Heart left ventricle (tissue), 13 donors: ENCODE measurements at regions not wholly inside any gene's neighbourhood (a gene's known extent, or its start where the extent isn't known, plus 50 kb on each side); places are given as distances from the start of the nearest gene placed in this dataset.

Source experiments
- CTCF ChIP-seq, 12 donors: fragments of 200-600 bp; sonication (generic) in 4 of 12; IDR thresholded peaks; one replicate each; pipeline versions ENCODE4 v1.5.0 to v1.8.0; 2018 to 2022; ENCODE audit warnings: antibody characterized with exemption in 12 of 12, mild to moderate bottlenecking in 5 of 12
- POLR2A ChIP-seq, 2 donors: fragments of 450-650 bp; IDR thresholded peaks; one replicate each; pipeline ENCODE4 v1.6.1; 2017; ENCODE audit warnings: antibody characterized with exemption in 2 of 2, mild to moderate bottlenecking in 2 of 2, moderate library complexity in 2 of 2
- donor health status: ischemic (EF 13 %, LVEDD 7.1; RV severe dilation, severe dysfunction).
- donor health status: DM: no; HTN: yes; CAD: no.
- donor health status: DM: no; HTN: no; CAD: no.
- donor health status: ischemic (EF 25% LVEDD 6.9; RV normal size, moderate dysfunction).
- donor health status: ischemic (EF 25% LVEDD 5.7; RV mildly dilated, moderate dysfunction).
- donor health status: ischemic (EF 35%, LVEDD 5.7; RV mildly dilated, moderate dysfunction).
- donor health status: nonischemic (EF 11% LVEDD 7.7; RV severe dilation, severe dysfunction).
- donor health status: DM: yes; HTN: yes; CAD: no.
- donor health status: PGD.
- donor health status: ischemic (EF 29% LVEDD 5.4; RV normal size, mild dysfunction).
- donor health status: nonischemic (EF 23%, LVEDD 6.1; RV moderate dilation, normal function).

DNA sequence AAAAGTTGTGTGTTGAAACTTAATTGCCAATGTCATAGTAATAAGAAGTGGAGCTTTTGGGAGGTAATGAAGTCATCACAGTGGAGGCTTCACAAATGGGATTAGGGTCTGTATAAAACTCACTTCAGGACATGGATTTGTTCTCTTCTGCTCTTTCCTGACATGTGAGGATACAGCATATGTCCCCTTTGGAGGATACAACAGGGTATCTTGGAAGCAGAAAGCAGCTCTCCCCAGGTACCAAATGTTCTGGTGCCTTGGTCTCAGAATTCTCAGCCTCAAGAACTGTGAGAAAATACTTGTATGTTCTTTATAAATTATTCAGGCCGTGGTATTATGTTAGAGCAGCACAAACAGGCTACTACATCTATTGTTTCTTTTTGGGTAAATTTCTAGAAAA, 210.9 kb downstream of the DIPK2A start:
- TF ChIP-seq POLR2A (IDR thresholded peaks at IDR 0.05) (no peak), CTCF (IDR thresholded peaks at IDR 0.05) (no peak)
